A673 (cell line): ENCODE measurements at regions not wholly inside any gene's neighbourhood (a gene's known extent, or its start where the extent isn't known, plus 50 kb on each side); places are given as distances from the start of the nearest gene placed in this dataset.

Experiments used
- BruUV-seq: library from RNA; stranded (reverse); fragments of 400-500 nt; replicated peaks from 2 replicates; lab custom pipeline; 2021; lab: Mats Ljungman, UMichigan
- CTCF ChIA-PET: fragments of 300-600 bp; sonication (Branson Sonifier 250); formaldehyde crosslinking; loops from one replicate; lab custom pipeline; 2022; ENCODE audit warnings: antibody characterized with exemption; lab: Charles Lee
- POLR2A ChIA-PET: fragments of 300-600 bp; sonication (Branson Sonifier 250); formaldehyde crosslinking; loops from one replicate; lab custom pipeline; 2022; ENCODE audit warnings: antibody characterized with exemption; ENCODE audit not compliant: low non-redundant PET; lab: Charles Lee
- DNase-seq: peaks from one replicate; pipeline ENCODE4 v3.0.0-alpha.2; 2015; ENCODE audit warnings: low spot score
- H3K27ac ChIP-seq: fragments of 200-600 bp; sonication (generic); 2 replicates; pipeline ENCODE4 v1.5.1; 2016; ENCODE audit warnings: mixed run types, low read depth, mild to moderate bottlenecking, mixed read lengths, antibody characterized with exemption, low read length; ENCODE audit not compliant: poor library complexity, severe bottlenecking
- H3K27me3 ChIP-seq: fragments of 200-600 bp; sonication (generic); replicated peaks from 2 replicates; pipeline ENCODE4 v1.6.1; 2017; ENCODE audit warnings: mixed run types, low read depth, mild to moderate bottlenecking, mixed read lengths, antibody characterized with exemption, low read length; ENCODE audit not compliant: insufficient read depth, poor library complexity
- H3K36me3 ChIP-seq: fragments of 200-600 bp; sonication (generic); 2 replicates; pipeline ENCODE4 v1.6.1; 2016; ENCODE audit warnings: mixed run types, mild to moderate bottlenecking, mixed read lengths, antibody characterized with exemption, low read length; ENCODE audit not compliant: insufficient read depth, poor library complexity, severe bottlenecking
- H3K4me1 ChIP-seq: fragments of 200-600 bp; sonication (generic); 2 replicates; pipeline ENCODE4 v1.6.1; 2017; ENCODE audit warnings: mixed run types, mild to moderate bottlenecking, mixed read lengths, antibody characterized with exemption, low read length; ENCODE audit not compliant: insufficient read depth, poor library complexity, severe bottlenecking
- H3K4me3 ChIP-seq: fragments of 200-600 bp; sonication (generic); 2 replicates; pipeline ENCODE4 v1.5.1; 2016; ENCODE audit warnings: low read depth, mixed run types, mild to moderate bottlenecking, mixed read lengths, low read length; ENCODE audit not compliant: poor library complexity, severe bottlenecking
- H3K9me3 ChIP-seq: fragments of 200-600 bp; sonication (generic); 2 replicates; pipeline ENCODE4 v1.6.1; 2016; ENCODE audit warnings: mixed run types, low read depth, mild to moderate bottlenecking, mixed read lengths, antibody characterized with exemption, low read length; ENCODE audit not compliant: poor library complexity, severe bottlenecking
- EZH2 ChIP-seq: fragments of 200-600 bp; sonication (generic); IDR thresholded peaks from 2 replicates; pipeline ENCODE4 v1.6.1; 2017; ENCODE audit warnings: borderline replicate concordance, low read depth, mild to moderate bottlenecking, mixed read lengths, antibody characterized with exemption, low read length; ENCODE audit not compliant: poor library complexity, severe bottlenecking
- intact Hi-C: fragments of 100-400 bp; cut with micrococcal nuclease; formaldehyde crosslinking; loops from one replicate; pipeline ENCODE4 v1.10.0; 2022; ENCODE audit not compliant: unreplicated experiment
- TF ChIP-seq, protein P1 (sequence below): fragments of 300-800, 200-600 bp; sonication (generic); conservative IDR thresholded peaks from 2 replicates; pipeline ENCODE4 v1.5.1; 2017; ENCODE audit warnings: low read depth, mild to moderate bottlenecking, antibody characterized with exemption, low read length, moderate library complexity, mixed read lengths

GRCh38 chr2:729376-729861 lies 52.2 kb upstream of the TMEM18 start:
- Histone ChIP-seq H3K9me3 (no peaks in the 10 kb centered on the region), H3K4me1 (no peaks in the 10 kb centered on the region), H3K4me3 (no peak overlapping the region), H3K27ac (no peak overlapping the region), H3K27me3 (no peaks in the 10 kb centered on the region), H3K36me3 (no peaks in the 10 kb centered on the region)
- intact Hi-C loops = no loop called here
- POLR2A ChIA-PET = no interaction called here
- CTCF ChIA-PET = interaction anchor here (1.1 kb wide), 1 partner anchor 10 kb away, joined by 5 read pairs; no protein-coding TSS in a partner anchor
- BruUV-seq = no TSS peak
- DNase-seq = no peak
- TF ChIP-seq, protein P1, sequence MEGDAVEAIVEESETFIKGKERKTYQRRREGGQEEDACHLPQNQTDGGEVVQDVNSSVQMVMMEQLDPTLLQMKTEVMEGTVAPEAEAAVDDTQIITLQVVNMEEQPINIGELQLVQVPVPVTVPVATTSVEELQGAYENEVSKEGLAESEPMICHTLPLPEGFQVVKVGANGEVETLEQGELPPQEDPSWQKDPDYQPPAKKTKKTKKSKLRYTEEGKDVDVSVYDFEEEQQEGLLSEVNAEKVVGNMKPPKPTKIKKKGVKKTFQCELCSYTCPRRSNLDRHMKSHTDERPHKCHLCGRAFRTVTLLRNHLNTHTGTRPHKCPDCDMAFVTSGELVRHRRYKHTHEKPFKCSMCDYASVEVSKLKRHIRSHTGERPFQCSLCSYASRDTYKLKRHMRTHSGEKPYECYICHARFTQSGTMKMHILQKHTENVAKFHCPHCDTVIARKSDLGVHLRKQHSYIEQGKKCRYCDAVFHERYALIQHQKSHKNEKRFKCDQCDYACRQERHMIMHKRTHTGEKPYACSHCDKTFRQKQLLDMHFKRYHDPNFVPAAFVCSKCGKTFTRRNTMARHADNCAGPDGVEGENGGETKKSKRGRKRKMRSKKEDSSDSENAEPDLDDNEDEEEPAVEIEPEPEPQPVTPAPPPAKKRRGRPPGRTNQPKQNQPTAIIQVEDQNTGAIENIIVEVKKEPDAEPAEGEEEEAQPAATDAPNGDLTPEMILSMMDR = no peak
- no peak for TF ChIP-seq EZH2

DNA sequence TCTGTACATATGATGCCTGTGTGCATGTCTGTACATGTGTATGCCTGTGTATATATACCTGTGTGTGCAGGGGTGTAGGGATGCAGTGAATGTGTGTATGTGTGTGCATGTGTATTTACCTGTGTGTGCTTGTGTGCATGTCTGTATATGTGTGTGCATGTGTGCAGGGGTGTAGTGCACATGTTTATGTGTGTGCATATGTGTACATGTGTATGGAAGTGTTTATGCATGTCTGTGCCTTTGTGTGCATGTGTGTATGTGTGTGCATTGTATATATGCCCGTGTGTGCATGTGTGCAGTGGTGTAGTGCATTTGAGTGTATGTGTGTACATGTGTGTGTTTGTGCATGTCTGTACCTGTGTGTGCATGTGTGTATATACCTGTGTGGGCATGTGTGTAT lies 51.0 kb upstream of the TMEM18 start:
- intact Hi-C loops = no loop called here
- H3K36me3 ChIP-seq = no peaks in the 10 kb centered on the region
- ChIA-PET POLR2A (no interaction called here), CTCF (no interaction called here)
- H3K4me3 ChIP-seq = no peak overlapping the region
- no peak for DNase-seq
- no peak overlapping the region for H3K27ac ChIP-seq
- no peaks in the 10 kb centered on the region for H3K4me1 ChIP-seq
- BruUV-seq = no TSS peak
- no peaks in the 10 kb centered on the region for H3K27me3 ChIP-seq
- H3K9me3 ChIP-seq = no peaks in the 10 kb centered on the region
- no peak for TF ChIP-seq EZH2
- TF ChIP-seq, protein P1 = no peak

DNA sequence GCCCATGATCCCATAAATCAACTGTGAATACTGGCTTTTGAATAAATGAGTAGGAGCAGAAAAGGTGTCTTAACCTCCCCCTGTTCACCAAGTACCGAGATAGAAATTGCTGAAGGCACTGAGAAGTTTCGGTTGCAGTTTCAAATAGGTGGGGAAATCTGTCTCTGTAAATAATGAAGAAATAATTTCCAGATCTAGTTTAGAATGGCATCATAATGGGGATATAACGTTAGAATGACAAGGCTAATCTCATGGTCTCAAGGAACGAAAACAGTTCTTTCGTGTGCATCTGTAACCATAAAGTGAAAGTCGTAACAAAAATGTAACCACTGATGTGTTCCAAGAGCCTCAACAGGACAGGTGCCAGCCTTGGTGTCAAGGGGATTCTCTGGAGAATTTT lies 49.9 kb upstream of the TMEM18 start:
- Histone ChIP-seq H3K4me1 (no peaks in the 10 kb centered on the region), H3K36me3 (no peaks in the 10 kb centered on the region), H3K27me3 (no peaks in the 10 kb centered on the region), H3K27ac (no peak overlapping the region), H3K4me3 (no peak overlapping the region), H3K9me3 (no peaks in the 10 kb centered on the region)
- intact Hi-C loops = no loop called here
- TF ChIP-seq, protein P1 = no peak
- no peak for TF ChIP-seq EZH2
- ChIA-PET CTCF (no interaction called here), POLR2A (no interaction called here)
- no TSS peak for BruUV-seq
- no peak for DNase-seq
